Activated B cell treated with CpG ODN at 0.5 μM for 24 hours (primary cell): ENCODE measurements at regions not wholly inside any gene's neighbourhood (a gene's known extent, or its start where the extent isn't known, plus 50 kb on each side); places are given as distances from the start of the nearest gene placed in this dataset.

ENCODE experiments used
- ATAC-seq: fragments of 200-7000 bp; cut with Tn5 transposase; one replicate; pipeline ENCODE4 v1.10.0; 2021; ENCODE audit warnings: low read depth, mild to moderate bottlenecking, moderate library complexity
- CTCF ChIA-PET: fragments of 350-600 bp; sonication (Branson Sonifier 250); formaldehyde crosslinking; loops from one replicate; lab custom pipeline; 2021; ENCODE audit warnings: antibody characterized with exemption; lab: Charles Lee
- POLR2A ChIA-PET: fragments of 350-600 bp; sonication (Branson Sonifier 250); formaldehyde crosslinking; loops from one replicate; lab custom pipeline; 2021; ENCODE audit warnings: antibody characterized with exemption; lab: Charles Lee
- DNase-seq: peaks from one replicate; pipeline ENCODE4 v3.0.0; 2022
- H3K27ac Mint-ChIP-seq: one replicate; pipeline ENCODE4 v1.8.0; 2020; ENCODE audit warnings: mixed read lengths
- H3K27me3 Mint-ChIP-seq: one replicate; pipeline ENCODE4 v1.8.0; 2021; ENCODE audit warnings: mixed read lengths
- H3K36me3 Mint-ChIP-seq: one replicate; pipeline ENCODE4 v1.8.0; 2021; ENCODE audit warnings: low read depth, mixed read lengths
- H3K4me1 Mint-ChIP-seq: one replicate; pipeline ENCODE4 v1.8.0; 2021; ENCODE audit warnings: mixed read lengths
- H3K4me3 Mint-ChIP-seq: one replicate; pipeline ENCODE4 v1.8.0; 2020; ENCODE audit warnings: mild to moderate bottlenecking, mixed read lengths
- H3K9me3 Mint-ChIP-seq: one replicate; pipeline ENCODE4 v1.8.0; 2020; ENCODE audit warnings: mixed read lengths
- intact Hi-C: fragments of 100-400 bp; cut with micrococcal nuclease; formaldehyde crosslinking; loops from one replicate; pipeline ENCODE4 v1.15.1; 2024
- TF ChIP-seq, protein P1 (sequence below): fragments of 200-600 bp; IDR thresholded peaks from one replicate; pipeline ENCODE4 v1.8.0; 2022; ENCODE audit warnings: antibody characterized with exemption, mild to moderate bottlenecking

DNA sequence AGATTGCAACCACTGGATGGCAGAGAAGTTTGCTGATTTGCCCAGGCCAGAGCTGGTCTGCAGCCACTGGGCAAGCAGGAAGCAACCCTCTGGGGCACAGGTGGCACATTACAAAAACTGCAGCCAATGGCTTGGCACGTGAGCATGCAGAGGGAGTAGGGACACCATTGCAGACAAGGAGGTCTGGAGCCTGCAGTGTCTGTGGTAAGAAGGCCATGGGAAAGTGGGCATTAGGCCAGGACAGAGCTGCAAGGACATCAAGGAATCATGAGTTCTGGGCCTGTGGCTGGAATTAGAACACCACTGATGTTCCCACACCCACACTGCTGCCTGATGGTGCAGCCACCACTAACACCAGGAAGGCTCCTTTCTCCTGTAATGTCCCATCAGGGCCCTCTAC, 113.0 kb downstream of the TSEN15 start:
- H3K27ac Mint-ChIP-seq: no peak overlapping the region
- intact Hi-C loops: no loop called here
- no peak overlapping the region for H3K4me3 Mint-ChIP-seq
- peaks cover 6% of the 10 kb centered on the region for H3K4me1 Mint-ChIP-seq
- ATAC-seq: no peak
- H3K27me3 Mint-ChIP-seq: no peaks in the 10 kb centered on the region
- CTCF ChIA-PET: no interaction called here
- no peaks in the 10 kb centered on the region for H3K36me3 Mint-ChIP-seq
- no peaks in the 10 kb centered on the region for H3K9me3 Mint-ChIP-seq
- TF ChIP-seq, protein P1, sequence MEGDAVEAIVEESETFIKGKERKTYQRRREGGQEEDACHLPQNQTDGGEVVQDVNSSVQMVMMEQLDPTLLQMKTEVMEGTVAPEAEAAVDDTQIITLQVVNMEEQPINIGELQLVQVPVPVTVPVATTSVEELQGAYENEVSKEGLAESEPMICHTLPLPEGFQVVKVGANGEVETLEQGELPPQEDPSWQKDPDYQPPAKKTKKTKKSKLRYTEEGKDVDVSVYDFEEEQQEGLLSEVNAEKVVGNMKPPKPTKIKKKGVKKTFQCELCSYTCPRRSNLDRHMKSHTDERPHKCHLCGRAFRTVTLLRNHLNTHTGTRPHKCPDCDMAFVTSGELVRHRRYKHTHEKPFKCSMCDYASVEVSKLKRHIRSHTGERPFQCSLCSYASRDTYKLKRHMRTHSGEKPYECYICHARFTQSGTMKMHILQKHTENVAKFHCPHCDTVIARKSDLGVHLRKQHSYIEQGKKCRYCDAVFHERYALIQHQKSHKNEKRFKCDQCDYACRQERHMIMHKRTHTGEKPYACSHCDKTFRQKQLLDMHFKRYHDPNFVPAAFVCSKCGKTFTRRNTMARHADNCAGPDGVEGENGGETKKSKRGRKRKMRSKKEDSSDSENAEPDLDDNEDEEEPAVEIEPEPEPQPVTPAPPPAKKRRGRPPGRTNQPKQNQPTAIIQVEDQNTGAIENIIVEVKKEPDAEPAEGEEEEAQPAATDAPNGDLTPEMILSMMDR: no peak
- DNase-seq: no peak
- POLR2A ChIA-PET: no interaction called here

DNA sequence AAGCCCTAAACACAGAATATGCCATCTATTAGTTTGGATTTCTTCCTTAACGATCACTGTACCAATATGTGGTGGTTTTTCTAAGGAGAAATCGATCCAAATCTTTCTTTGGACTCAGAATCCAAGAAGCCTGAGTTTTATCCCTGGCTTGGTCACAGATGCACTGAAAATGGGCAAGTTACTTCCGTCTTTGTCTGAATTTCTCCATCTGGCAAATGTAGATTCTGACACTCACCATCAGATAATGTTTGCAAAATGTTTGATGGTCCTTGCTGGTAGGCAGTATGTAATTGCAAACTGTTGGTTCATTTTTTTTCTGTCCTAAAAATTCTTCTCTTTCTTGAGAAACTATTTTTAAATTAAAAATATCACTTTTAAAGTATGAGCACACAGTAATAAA, 115.0 kb downstream of the TSEN15 start:
- POLR2A ChIA-PET: no interaction called here

DNA sequence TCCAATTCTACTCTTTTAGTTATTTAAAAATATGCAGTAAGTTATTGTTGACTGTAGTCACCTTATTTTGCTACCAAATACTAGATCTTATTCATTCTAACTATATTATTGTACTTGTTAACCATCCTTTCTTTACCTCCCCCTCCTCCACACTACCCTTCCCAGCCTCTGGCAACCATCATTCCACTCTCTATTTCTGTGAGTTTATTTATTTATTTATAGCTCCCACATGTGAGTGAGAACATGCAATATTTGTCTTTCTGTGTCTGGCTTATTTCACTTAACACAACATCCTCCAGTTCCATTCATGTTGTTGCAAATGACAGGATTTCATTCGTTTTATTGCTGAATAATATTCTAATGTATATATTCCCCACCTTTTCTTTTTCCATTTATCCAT, 115.8 kb downstream of the TSEN15 start:
- peaks cover 6% of the 10 kb centered on the region for H3K4me1 Mint-ChIP-seq
- ATAC-seq (no peak), DNase-seq (no peak)
- no peaks in the 10 kb centered on the region for H3K9me3 Mint-ChIP-seq
- no peaks in the 10 kb centered on the region for H3K36me3 Mint-ChIP-seq
- H3K27ac Mint-ChIP-seq: no peak overlapping the region
- intact Hi-C loops: no loop called here
- POLR2A ChIA-PET: no interaction called here
- CTCF ChIA-PET: no interaction called here
- TF ChIP-seq, protein P1: no peak
- no peak overlapping the region for H3K4me3 Mint-ChIP-seq
- peaks cover 3% of the 10 kb centered on the region for H3K27me3 Mint-ChIP-seq

More for the DNA sequence above, 115.0 kb downstream of the TSEN15 start:
- DNase-seq: no peak
- TF ChIP-seq, protein P1: no peak
- ATAC-seq: no peak
- Mint-ChIP-seq H3K9me3 (no peaks in the 10 kb centered on the region), H3K27me3 (peaks cover 3% of the 10 kb centered on the region), H3K36me3 (no peaks in the 10 kb centered on the region), H3K4me3 (no peak overlapping the region), H3K4me1 (peaks cover 6% of the 10 kb centered on the region), H3K27ac (no peak overlapping the region)
- intact Hi-C loops: no loop called here
- CTCF ChIA-PET: no interaction called here

DNA sequence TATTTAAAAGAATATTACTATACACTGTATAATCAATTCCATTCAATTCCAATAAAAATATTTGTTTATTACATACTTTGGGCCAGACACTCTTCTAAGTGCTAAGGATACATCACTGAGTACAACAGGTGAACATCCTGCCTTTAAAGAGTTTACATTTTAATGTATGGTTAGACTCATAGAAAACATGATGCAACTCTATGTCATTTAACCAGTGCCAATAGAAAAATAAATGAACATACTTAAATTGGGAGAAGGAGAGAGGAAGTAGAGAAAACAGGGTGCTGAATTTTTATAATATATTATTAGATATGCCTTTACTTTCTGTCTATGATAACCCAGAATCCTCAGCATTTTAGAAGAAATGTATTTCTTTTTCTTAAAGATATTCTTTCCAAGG, 119.2 kb downstream of the TSEN15 start:
- POLR2A ChIA-PET: no interaction called here
- Mint-ChIP-seq H3K36me3 (no peaks in the 10 kb centered on the region), H3K4me1 (no peaks in the 10 kb centered on the region), H3K4me3 (no peak overlapping the region), H3K27ac (no peak overlapping the region), H3K9me3 (no peaks in the 10 kb centered on the region), H3K27me3 (peaks cover 3% of the 10 kb centered on the region)
- CTCF ChIA-PET: no interaction called here
- DNase-seq (no peak), ATAC-seq (no peak)
- intact Hi-C loops: no loop called here
- TF ChIP-seq, protein P1: no peak

DNA sequence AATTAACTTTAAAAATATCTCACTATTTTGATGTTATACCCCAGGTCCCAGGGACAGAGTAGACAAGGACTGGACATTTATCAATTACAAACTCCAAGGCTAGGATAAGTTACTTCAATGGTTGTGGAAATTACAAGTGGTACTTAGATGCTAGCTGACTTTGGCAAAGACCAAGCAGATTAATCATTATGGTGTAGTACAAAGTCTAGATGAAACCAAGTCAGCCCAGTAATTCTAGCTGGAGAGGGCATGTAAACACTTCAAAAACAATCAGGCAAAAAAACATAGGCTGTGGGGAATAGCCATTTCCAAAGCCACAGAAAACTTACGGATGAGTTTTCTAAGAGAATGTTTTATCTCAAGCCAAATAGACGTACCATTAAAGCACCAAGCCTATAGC, 124.5 kb downstream of the TSEN15 start:
- DNase-seq: no peak
- intact Hi-C loops: no loop called here
- no peaks in the 10 kb centered on the region for H3K9me3 Mint-ChIP-seq
- ChIA-PET POLR2A (no interaction called here), CTCF (no interaction called here)
- no peaks in the 10 kb centered on the region for H3K4me1 Mint-ChIP-seq
- TF ChIP-seq, protein P1: no peak
- H3K27ac Mint-ChIP-seq: no peak overlapping the region
- no peaks in the 10 kb centered on the region for H3K36me3 Mint-ChIP-seq
- H3K4me3 Mint-ChIP-seq: no peak overlapping the region
- ATAC-seq: no peak
- H3K27me3 Mint-ChIP-seq: no peaks in the 10 kb centered on the region
